ENCODE measurements at regions not wholly inside any gene's neighbourhood (a gene's known extent, or its start where the extent isn't known, plus 50 kb on each side); places are given as distances from the start of the nearest gene placed in this dataset.
"Not testable (repeated sequence)": the region's sequence is repeated elsewhere in the genome, so short reads cannot be mapped to it uniquely, and the experiment has no call there.

GRCh38 chr10:22158426-22158825, 59.4 kb downstream of the EBLN1 start:
- Histone ChIP-seq H3K27me3 (no peaks in the 10 kb centered on the region), H3K4me3 (no peak overlapping the region), H3K27ac (no peak overlapping the region), H3K36me3 (no peaks in the 10 kb centered on the region), H3K9me3 (no peaks in the 10 kb centered on the region), H3K4me1 (no peaks in the 10 kb centered on the region)
- DNase-seq: no peak
- intact Hi-C loops (cut with DNase I): no loop called here
- TF ChIP-seq EP300 (IDR thresholded peaks at IDR 0.05) (no peak), CTCF (IDR thresholded peaks at IDR 0.05) (no peak), POLR2A (IDR thresholded peaks at IDR 0.05) (no peak), POLR2AphosphoS5 (IDR thresholded peaks at IDR 0.05) (no peak)
- WGBS, 2 donors: 50 to 78% methylated on average over 3 of the region's 3 CpGs

GRCh38 chr10:22156750-22157149, 61.1 kb downstream of the EBLN1 start:
- H3K4me1 ChIP-seq: no peaks in the 10 kb centered on the region
- H3K9me3 ChIP-seq: no peaks in the 10 kb centered on the region
- intact Hi-C loops (cut with DNase I): no loop called here
- DNase-seq: no peak
- WGBS, 2 donors: 57 to 87% methylated on average over 3 of the region's 3 CpGs
- no peak overlapping the region for H3K4me3 ChIP-seq
- no peak for TF ChIP-seq POLR2A (IDR thresholded peaks at IDR 0.05)
- TF ChIP-seq EP300 (IDR thresholded peaks at IDR 0.05): no peak
- TF ChIP-seq CTCF (IDR thresholded peaks at IDR 0.05): no peak
- no peak for TF ChIP-seq POLR2AphosphoS5 (IDR thresholded peaks at IDR 0.05)
- H3K27ac ChIP-seq: no peak overlapping the region
- no peaks in the 10 kb centered on the region for H3K27me3 ChIP-seq
- H3K36me3 ChIP-seq: no peaks in the 10 kb centered on the region

- Histone ChIP-seq H3K36me3 (no peaks in the 10 kb centered on the region), H3K9me3 (peaks cover 0 to 4% (median 2%) of the 10 kb centered on the region in 4 donors), H3K27ac (no peak overlapping the region), H3K4me3 (no peak overlapping the region), H3K4me1 (no peaks in the 10 kb centered on the region), H3K27me3 (no peaks in the 10 kb centered on the region)
- TF ChIP-seq POLR2AphosphoS5 (IDR thresholded peaks at IDR 0.05) (no peak), EP300 (IDR thresholded peaks at IDR 0.05) (no peak), POLR2A (IDR thresholded peaks at IDR 0.05) (no peak), CTCF (IDR thresholded peaks at IDR 0.05) (no peak)
- WGBS, 2 donors: 83 to 92% methylated on average over 1 of the region's 1 CpG
- DNase-seq: no peak
- intact Hi-C loops (cut with DNase I): no loop called here
Measured at GRCh38 chr10:22152403-22152802, 65.4 kb downstream of the EBLN1 start.

- intact Hi-C loops (cut with DNase I): no loop called here
- 79% methylated on average over 1 of the region's 1 CpG for WGBS, 2 donors
- DNase-seq: no peak
- no peak for TF ChIP-seq EP300 (IDR thresholded peaks at IDR 0.05)
- TF ChIP-seq POLR2A (IDR thresholded peaks at IDR 0.05): no peak
- no peak for TF ChIP-seq POLR2AphosphoS5 (IDR thresholded peaks at IDR 0.05)
- TF ChIP-seq CTCF (IDR thresholded peaks at IDR 0.05): no peak
- no peaks in the 10 kb centered on the region for H3K4me1 ChIP-seq
- peaks cover 0 to 4% (median 2%) of the 10 kb centered on the region in 4 donors for H3K9me3 ChIP-seq
- no peaks in the 10 kb centered on the region for H3K36me3 ChIP-seq
- no peaks in the 10 kb centered on the region for H3K27me3 ChIP-seq
- H3K27ac ChIP-seq: no peak overlapping the region
- H3K4me3 ChIP-seq: no peak overlapping the region
Measured at GRCh38 chr10:22150842-22151241, 67.0 kb downstream of the EBLN1 start.

- DNase-seq: no peak
- intact Hi-C loops (cut with DNase I): no loop called here
- H3K4me1 ChIP-seq: no peaks in the 10 kb centered on the region
- no peak overlapping the region for H3K4me3 ChIP-seq
- H3K27ac ChIP-seq: no peak overlapping the region
- peaks cover 0 to 4% (median 2%) of the 10 kb centered on the region in 4 donors for H3K9me3 ChIP-seq
- no peaks in the 10 kb centered on the region for H3K27me3 ChIP-seq
- no peaks in the 10 kb centered on the region for H3K36me3 ChIP-seq
- no peak for TF ChIP-seq POLR2AphosphoS5 (IDR thresholded peaks at IDR 0.05)
- no peak for TF ChIP-seq POLR2A (IDR thresholded peaks at IDR 0.05)
- TF ChIP-seq CTCF (IDR thresholded peaks at IDR 0.05): no peak
- TF ChIP-seq EP300 (IDR thresholded peaks at IDR 0.05): no peak
Measured at GRCh38 chr10:22148961-22149360, 68.9 kb downstream of the EBLN1 start.

- intact Hi-C loops (cut with DNase I); H3K27ac ChIP-seq; H3K4me3 ChIP-seq; H3K36me3 ChIP-seq; H3K9me3 ChIP-seq; H3K27me3 ChIP-seq; DNase-seq; H3K4me1 ChIP-seq: not testable (repeated sequence)
- 87 to 98% methylated on average over 2 of the region's 2 CpGs for WGBS, 2 donors
Measured at GRCh38 chr10:22145873-22146272, 71.9 kb downstream of the EBLN1 start.
